Prostate gland (tissue), 2 donors: ENCODE measurements at regions not wholly inside any gene's neighbourhood (a gene's known extent, or its start where the extent isn't known, plus 50 kb on each side); places are given as distances from the start of the nearest gene placed in this dataset.

ENCODE experiments used
- CTCF ChIP-seq, 4 experiments: fragments of 200-600 bp in 2 of 4; fragments of 450-650 bp in 2 of 4; sonication (generic) in 2 of 4; IDR thresholded peaks; 1 replicate in 3 of 4; 2 replicates in 1 of 4; pipeline ENCODE4 v1.5.1; 2016 to 2019; ENCODE audit warnings: antibody characterized with exemption in 4 of 4, mild to moderate bottlenecking in 2 of 4, moderate library complexity in 2 of 4
- POLR2AphosphoS5 ChIP-seq: sonication (generic); formaldehyde crosslinking; IDR thresholded peaks from one replicate; pipeline ENCODE4 v1.6.1; 2017; ENCODE audit warnings: antibody characterized with exemption

DNA sequence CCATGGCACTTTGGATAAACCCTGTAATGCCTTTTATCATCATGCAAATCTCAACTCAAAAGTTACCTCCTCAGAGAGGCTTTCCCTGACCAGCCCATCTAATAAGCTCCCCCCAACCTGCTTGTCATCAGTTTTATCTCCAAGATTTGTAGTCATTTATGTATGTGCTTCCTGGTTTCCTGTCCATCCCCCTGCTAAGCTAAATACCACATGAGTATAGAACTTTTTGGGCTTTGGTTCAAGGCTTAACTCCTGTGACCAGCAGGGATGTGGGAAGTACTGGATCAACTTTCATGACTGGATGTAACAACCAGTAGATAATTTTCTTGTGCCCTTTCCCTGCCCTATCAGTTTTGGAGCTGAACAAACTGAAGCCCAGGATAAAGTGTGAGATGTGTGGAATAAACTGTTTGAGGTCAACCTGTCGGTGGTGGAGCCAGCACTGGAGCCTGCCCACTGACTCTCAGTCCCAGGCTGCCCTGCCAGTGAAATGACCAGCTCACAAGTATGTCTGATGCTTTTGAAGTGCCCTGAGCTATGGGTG, 148.6 kb downstream of the CYP26A1 start:
- TF ChIP-seq CTCF (IDR thresholded peaks at IDR 0.05) (no peak), POLR2AphosphoS5 (no peak)
